ENCODE measurements at regions not wholly inside any gene's neighbourhood (a gene's known extent, or its start where the extent isn't known, plus 50 kb on each side); places are given as distances from the start of the nearest gene placed in this dataset.

DNA sequence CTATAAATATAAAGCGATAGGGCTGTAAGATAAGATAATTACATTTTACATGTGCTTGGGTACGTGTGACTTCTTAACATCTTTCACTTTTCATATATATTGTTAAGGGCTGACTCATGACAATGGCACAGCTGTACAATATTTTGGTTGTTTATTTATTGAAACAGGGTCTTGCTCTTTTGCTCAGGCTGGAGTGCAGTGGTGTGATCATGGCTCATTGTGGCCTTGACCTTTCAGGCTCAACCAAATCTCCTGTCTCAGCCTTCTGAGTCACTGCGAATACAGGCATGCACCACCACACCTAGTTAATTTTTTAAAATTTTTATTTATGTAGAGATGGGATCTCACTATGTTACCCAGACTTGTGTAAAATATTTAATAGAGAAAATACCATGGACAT, 2532.4 kb upstream of the PCDH20 start (continued):
- TF ChIP-seq CHD2 (IDR thresholded peaks at IDR 0.05; ENCODE audit: low read depth, low read length) = no peak
- TF ChIP-seq RAD51 (IDR thresholded peaks at IDR 0.05; ENCODE audit: borderline replicate concordance) = no peak
- TF ChIP-seq AHDC1 (CRISPR knock-in tag; IDR thresholded peaks at IDR 0.05; ENCODE audit: borderline replicate concordance) = peak; percentile 43; the same call in 1 of the 2 replicates
- TF ChIP-seq HNF4A (CRISPR knock-in tag; IDR thresholded peaks at IDR 0.05) = peak; percentile 30; the same call in 1 of the 2 replicates
- no peak for TF ChIP-seq SOX6 (IDR thresholded peaks at IDR 0.05)
- 0 out of 2 replicates have a peak, but pooled peaks have one; percentile 21 for TF ChIP-seq SOX6 (CRISPR knock-in tag; IDR thresholded peaks at IDR 0.05)
- TF ChIP-seq, protein P1, sequence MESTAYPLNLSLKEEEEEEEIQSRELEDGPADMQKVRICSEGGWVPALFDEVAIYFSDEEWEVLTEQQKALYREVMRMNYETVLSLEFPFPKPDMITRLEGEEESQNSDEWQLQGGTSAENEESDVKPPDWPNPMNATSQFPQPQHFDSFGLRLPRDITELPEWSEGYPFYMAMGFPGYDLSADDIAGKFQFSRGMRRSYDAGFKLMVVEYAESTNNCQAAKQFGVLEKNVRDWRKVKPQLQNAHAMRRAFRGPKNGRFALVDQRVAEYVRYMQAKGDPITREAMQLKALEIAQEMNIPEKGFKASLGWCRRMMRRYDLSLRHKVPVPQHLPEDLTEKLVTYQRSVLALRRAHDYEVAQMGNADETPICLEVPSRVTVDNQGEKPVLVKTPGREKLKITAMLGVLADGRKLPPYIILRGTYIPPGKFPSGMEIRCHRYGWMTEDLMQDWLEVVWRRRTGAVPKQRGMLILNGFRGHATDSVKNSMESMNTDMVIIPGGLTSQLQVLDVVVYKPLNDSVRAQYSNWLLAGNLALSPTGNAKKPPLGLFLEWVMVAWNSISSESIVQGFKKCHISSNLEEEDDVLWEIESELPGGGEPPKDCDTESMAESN (CRISPR knock-in tag; conservative IDR thresholded peaks at IDR 0.05) = no peak
- no peak for TF ChIP-seq SOX13 (IDR thresholded peaks at IDR 0.05)
- TF ChIP-seq SOX13 (CRISPR knock-in tag; conservative IDR thresholded peaks at IDR 0.05 in 1 of 2, IDR thresholded peaks at IDR 0.05 in 1 of 2) = peak in 1 of 2 experiments; percentile 49; a peak in 1 of 4 replicates
- TF ChIP-seq NR2F6 (IDR thresholded peaks at IDR 0.05) = peak; percentile 85
- TF ChIP-seq NR2F6 (CRISPR knock-in tag; IDR thresholded peaks at IDR 0.05) = peak; percentile 86
- TF ChIP-seq, protein P2, sequence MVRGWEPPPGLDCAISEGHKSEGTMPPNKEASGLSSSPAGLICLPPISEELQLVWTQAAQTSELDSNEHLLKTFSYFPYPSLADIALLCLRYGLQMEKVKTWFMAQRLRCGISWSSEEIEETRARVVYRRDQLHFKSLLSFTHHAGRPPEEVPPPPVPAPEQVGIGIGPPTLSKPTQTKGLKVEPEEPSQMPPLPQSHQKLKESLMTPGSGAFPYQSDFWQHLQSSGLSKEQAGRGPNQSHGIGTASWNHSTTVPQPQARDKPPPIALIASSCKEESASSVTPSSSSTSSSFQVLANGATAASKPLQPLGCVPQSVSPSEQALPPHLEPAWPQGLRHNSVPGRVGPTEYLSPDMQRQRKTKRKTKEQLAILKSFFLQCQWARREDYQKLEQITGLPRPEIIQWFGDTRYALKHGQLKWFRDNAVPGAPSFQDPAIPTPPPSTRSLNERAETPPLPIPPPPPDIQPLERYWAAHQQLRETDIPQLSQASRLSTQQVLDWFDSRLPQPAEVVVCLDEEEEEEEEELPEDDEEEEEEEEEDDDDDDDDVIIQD (CRISPR knock-in tag; IDR thresholded peaks at IDR 0.05; ENCODE audit: low read depth) = peak; percentile 27; the same call in 1 of the 2 replicates
- TF ChIP-seq TBX3 (IDR thresholded peaks at IDR 0.05; ENCODE audit: borderline replicate concordance) = 0 out of 2 replicates have a peak, but pooled peaks have one; percentile 13
- peak; percentile 53; the same call in 1 of the 2 replicates for TF ChIP-seq SOX5 (CRISPR knock-in tag; IDR thresholded peaks at IDR 0.05; ENCODE audit: borderline replicate concordance)
- peak; percentile 71 for TF ChIP-seq ARID5B (CRISPR knock-in tag; IDR thresholded peaks at IDR 0.05)
- 0 out of 2 replicates have a peak, but pooled peaks have one; percentile 18 for TF ChIP-seq NR2C2 (CRISPR knock-in tag; IDR thresholded peaks at IDR 0.05; ENCODE audit: borderline replicate concordance)
- peak; percentile 35; the same call in 1 of the 2 replicates for TF ChIP-seq GATAD2A (CRISPR knock-in tag; IDR thresholded peaks at IDR 0.05)
